A673 (cell line): ENCODE measurements at regions not wholly inside any gene's neighbourhood (a gene's known extent, or its start where the extent isn't known, plus 50 kb on each side); places are given as distances from the start of the nearest gene placed in this dataset.
"Not testable (repeated sequence)": the region's sequence is repeated elsewhere in the genome, so short reads cannot be mapped to it uniquely, and the experiment has no call there.

ENCODE experiments used
- EZH2 ChIP-seq: fragments of 200-600 bp; sonication (generic); IDR thresholded peaks from 2 replicates; pipeline ENCODE4 v1.6.1; 2017; ENCODE audit warnings: borderline replicate concordance, low read depth, mild to moderate bottlenecking, mixed read lengths, antibody characterized with exemption, low read length; ENCODE audit not compliant: poor library complexity, severe bottlenecking
- TF ChIP-seq, protein P1 (sequence below): fragments of 300-800, 200-600 bp; sonication (generic); conservative IDR thresholded peaks from 2 replicates; pipeline ENCODE4 v1.5.1; 2017; ENCODE audit warnings: low read depth, mild to moderate bottlenecking, antibody characterized with exemption, low read length, moderate library complexity, mixed read lengths

DNA sequence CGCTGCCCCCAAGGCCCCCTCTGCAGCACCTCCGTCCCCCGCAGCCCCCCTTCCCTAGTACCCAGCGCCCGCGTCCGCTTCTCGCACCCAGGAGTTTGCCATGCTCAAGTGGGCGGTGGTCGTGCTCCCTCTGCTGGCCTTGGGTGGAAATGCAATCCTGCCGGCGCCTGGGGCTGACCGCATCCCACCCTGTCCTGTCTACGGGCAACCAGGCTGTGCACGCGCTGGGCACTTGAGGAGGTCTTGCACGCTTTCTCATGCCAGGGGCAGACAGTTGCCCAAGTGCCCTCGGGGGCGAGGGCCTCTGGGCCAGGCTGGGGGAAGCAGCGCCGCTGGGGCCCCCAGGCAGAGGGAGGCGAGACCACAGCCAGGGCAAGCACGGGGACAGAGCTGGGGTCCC, 1450.7 kb upstream of the TPTE start:
- not testable (repeated sequence) for TF ChIP-seq EZH2
- TF ChIP-seq, protein P1, sequence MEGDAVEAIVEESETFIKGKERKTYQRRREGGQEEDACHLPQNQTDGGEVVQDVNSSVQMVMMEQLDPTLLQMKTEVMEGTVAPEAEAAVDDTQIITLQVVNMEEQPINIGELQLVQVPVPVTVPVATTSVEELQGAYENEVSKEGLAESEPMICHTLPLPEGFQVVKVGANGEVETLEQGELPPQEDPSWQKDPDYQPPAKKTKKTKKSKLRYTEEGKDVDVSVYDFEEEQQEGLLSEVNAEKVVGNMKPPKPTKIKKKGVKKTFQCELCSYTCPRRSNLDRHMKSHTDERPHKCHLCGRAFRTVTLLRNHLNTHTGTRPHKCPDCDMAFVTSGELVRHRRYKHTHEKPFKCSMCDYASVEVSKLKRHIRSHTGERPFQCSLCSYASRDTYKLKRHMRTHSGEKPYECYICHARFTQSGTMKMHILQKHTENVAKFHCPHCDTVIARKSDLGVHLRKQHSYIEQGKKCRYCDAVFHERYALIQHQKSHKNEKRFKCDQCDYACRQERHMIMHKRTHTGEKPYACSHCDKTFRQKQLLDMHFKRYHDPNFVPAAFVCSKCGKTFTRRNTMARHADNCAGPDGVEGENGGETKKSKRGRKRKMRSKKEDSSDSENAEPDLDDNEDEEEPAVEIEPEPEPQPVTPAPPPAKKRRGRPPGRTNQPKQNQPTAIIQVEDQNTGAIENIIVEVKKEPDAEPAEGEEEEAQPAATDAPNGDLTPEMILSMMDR, result not testable (repeated sequence)
